ENCODE measurements at regions not wholly inside any gene's neighbourhood (a gene's known extent, or its start where the extent isn't known, plus 50 kb on each side); places are given as distances from the start of the nearest gene placed in this dataset.
"Not testable (repeated sequence)": the region's sequence is repeated elsewhere in the genome, so short reads cannot be mapped to it uniquely, and the experiment has no call there.

- not testable (repeated sequence) for TF ChIP-seq EZH2 (IDR thresholded peaks at IDR 0.05; ENCODE audit: insufficient read depth, poor library complexity, severe bottlenecking); EZH2phosphoT487 (IDR thresholded peaks at IDR 0.05; ENCODE audit: insufficient read depth, low read depth)
Observed at GRCh38 chr6:85128256-85128655, 321.6 kb upstream of the NT5E start.
